A549 (cell line): ENCODE measurements at regions not wholly inside any gene's neighbourhood (a gene's known extent, or its start where the extent isn't known, plus 50 kb on each side); places are given as distances from the start of the nearest gene placed in this dataset.

Source experiments
- ATAC-seq, 2 experiments: fragments of 200-7000 bp in 1 of 2; fragments of >200 bp in 1 of 2; cut with Nextera tagmentation in 1 of 2; cut with Tn5 transposase in 1 of 2; 3 replicates each; pipeline versions ENCODE4 v1.8.0 to v1.9.1; 2018 to 2020; ENCODE audit warnings: mild to moderate bottlenecking in 1 of 2, moderate library complexity in 1 of 2
- CTCF ChIA-PET: fragments of 300-600 bp; sonication (Branson Sonifier 250); formaldehyde crosslinking; extraction: SDS; loops from one replicate; lab custom pipeline; 2021; ENCODE audit warnings: antibody characterized with exemption, inconsistent platforms; lab: Yijun Ruan, JAX
- POLR2A ChIA-PET: fragments of 350-600 bp; formaldehyde crosslinking; extraction: SDS; loops from one replicate; lab custom pipeline; 2021; ENCODE audit warnings: antibody characterized with exemption, inconsistent platforms; lab: Yijun Ruan, JAX
- DNase-seq, 2 experiments: peaks; one replicate each; pipeline versions ENCODE4 v3.0.0 to v3.0.0-alpha.2; 2011 to 2016; ENCODE audit warnings: low read depth in 1 of 2, low spot score in 1 of 2
- FAIRE-seq: peaks from 2 replicates; lab custom pipeline; 2011; peaks lifted over from hg19 to GRCh38; lab: Jason Lieb, UNC
- H3K27ac ChIP-seq, 2 experiments: fragments of >200 bp; sonication (Bioruptor Twin); formaldehyde crosslinking; 3 replicates each; pipeline ENCODE4 v1.5.1; 2016 to 2017
- H3K4me1 ChIP-seq: fragments of >200 bp; sonication (Bioruptor Twin); formaldehyde crosslinking; 3 replicates; pipeline ENCODE4 v1.6.1; 2016
- H3K4me2 ChIP-seq: fragments of >200 bp; sonication (Bioruptor Twin); formaldehyde crosslinking; 3 replicates; pipeline ENCODE4 v1.6.1; 2016
- H3K4me3 ChIP-seq: fragments of >200 bp; sonication (Bioruptor Twin); formaldehyde crosslinking; 3 replicates; pipeline ENCODE4 v1.5.1; 2016
- H3K9me3 ChIP-seq: fragments of >200 bp; sonication (Bioruptor Twin); formaldehyde crosslinking; 3 replicates; pipeline ENCODE4 v1.6.1; 2016
- CBX8 ChIP-seq: fragments of 200-600 bp; sonication (generic); IDR thresholded peaks from 2 replicates; pipeline ENCODE4 v1.6.1; 2016
- EHF ChIP-seq: fragments of 250-450 bp; sonication (Bioruptor Pico); IDR thresholded peaks from 2 replicates; pipeline ENCODE4 v1.5.0; 2020; ENCODE audit warnings: mild to moderate bottlenecking
- EHMT2 ChIP-seq: fragments of 200-600 bp; sonication (generic); IDR thresholded peaks from 2 replicates; pipeline ENCODE4 v1.6.1; 2016; ENCODE audit warnings: antibody characterized with exemption, low read depth, mild to moderate bottlenecking, moderate library complexity
- FOSB ChIP-seq: fragments of 250-450 bp; sonication (Bioruptor Pico); IDR thresholded peaks from 2 replicates; pipeline ENCODE4 v1.5.0; 2020; ENCODE audit warnings: mild to moderate bottlenecking, moderate library complexity
- FOSL2 ChIP-seq, 2 experiments: fragments of 450-650 bp in 1 of 2; fragments of >200 bp in 1 of 2; sonication (Bioruptor Twin) in 1 of 2; formaldehyde crosslinking; IDR thresholded peaks; 2 replicates each; pipeline versions ENCODE4 v1.5.0 to v1.6.1; 2016 to 2020; ENCODE audit warnings: mild to moderate bottlenecking in 1 of 2, moderate library complexity in 1 of 2
- GATA3 ChIP-seq: IDR thresholded peaks from 2 replicates; pipeline ENCODE4 v1.6.1; 2012; ENCODE audit warnings: borderline replicate concordance
- HOXB5 ChIP-seq: fragments of 250-450 bp; sonication (Bioruptor Pico); IDR thresholded peaks from 2 replicates; pipeline ENCODE4 v1.5.0; 2020; ENCODE audit warnings: mild to moderate bottlenecking, moderate library complexity
- MYC ChIP-seq: IDR thresholded peaks from 2 replicates; pipeline ENCODE4 v1.6.1; 2012; ENCODE audit warnings: mild to moderate bottlenecking, inconsistent platforms, low read length, improper control_type of control experiment, borderline replicate concordance
- NFE2L2 ChIP-seq: fragments of 150-350 bp; conservative IDR thresholded peaks from 2 replicates; pipeline ENCODE4 v1.6.1; 2014; ENCODE audit warnings: low read length
- PHF8 ChIP-seq: fragments of 200-600 bp; sonication (generic); IDR thresholded peaks from 2 replicates; pipeline ENCODE4 v1.6.1; 2016; ENCODE audit warnings: low read depth, mild to moderate bottlenecking, antibody characterized with exemption, moderate library complexity, borderline replicate concordance
- RAD21 ChIP-seq, 2 experiments: fragments of >200 bp in 1 of 2; sonication (Bioruptor Twin) in 1 of 2; formaldehyde crosslinking in 1 of 2; IDR thresholded peaks in 1 of 2; conservative IDR thresholded peaks in 1 of 2; 2 replicates in 1 of 2; 3 replicates in 1 of 2; pipeline ENCODE4 v1.6.1; 2012 to 2018; ENCODE audit warnings: inconsistent platforms in 1 of 2
- RARB ChIP-seq: fragments of 250-450 bp; sonication (Bioruptor Pico); IDR thresholded peaks from 2 replicates; pipeline ENCODE4 v1.8.0; 2021; ENCODE audit warnings: mild to moderate bottlenecking, moderate library complexity
- SMC3 ChIP-seq: fragments of >200 bp; sonication (Bioruptor Twin); formaldehyde crosslinking; IDR thresholded peaks from 3 replicates; pipeline ENCODE4 v1.6.1; 2018; ENCODE audit warnings: inconsistent platforms
- ZC3H11A ChIP-seq: fragments of 450-650 bp; IDR thresholded peaks from 2 replicates; pipeline ENCODE4 v1.6.1; 2014; ENCODE audit warnings: antibody characterized with exemption, mild to moderate bottlenecking
- ZNF302 ChIP-seq: fragments of 250-450 bp; sonication (Bioruptor Pico); IDR thresholded peaks from 2 replicates; pipeline ENCODE4 v1.9.0; 2021; ENCODE audit warnings: inconsistent platforms, mild to moderate bottlenecking, moderate library complexity
- ZSCAN20 ChIP-seq: fragments of 250-450 bp; sonication (Bioruptor Pico); IDR thresholded peaks from 2 replicates; pipeline ENCODE4 v1.8.0; 2022; ENCODE audit warnings: mild to moderate bottlenecking, moderate library complexity
- WGBS: methylation state at CpG from one replicate; pipeline ENCODE4 v1.1.6; 2017; ENCODE audit errors: missing lambda C conversion rate; 5-methylcytosine and 5-hydroxymethylcytosine counted together
- TF ChIP-seq, protein P1 (sequence below): fragments of 250-450 bp; sonication (Bioruptor Pico); IDR thresholded peaks from 2 replicates; pipeline ENCODE4 v1.5.0; 2021; ENCODE audit warnings: mild to moderate bottlenecking, moderate library complexity, borderline replicate concordance
- TF ChIP-seq, protein P2 (sequence below): fragments of >200 bp; sonication (Bioruptor Twin); formaldehyde crosslinking; IDR thresholded peaks from 2 replicates; pipeline ENCODE4 v1.6.1; 2016
- TF ChIP-seq, protein P3 (sequence below): IDR thresholded peaks from 2 replicates; pipeline ENCODE4 v1.6.1; 2012; ENCODE audit warnings: low read depth, borderline replicate concordance
- TF ChIP-seq, protein P4 (sequence below): fragments of 250-450 bp; sonication (Bioruptor Pico); IDR thresholded peaks from 2 replicates; pipeline ENCODE4 v1.5.0; 2020; ENCODE audit warnings: low read depth, mild to moderate bottlenecking, moderate library complexity
- TF ChIP-seq, protein P5 (sequence below): fragments of 200-600 bp; sonication (generic); IDR thresholded peaks from 2 replicates; pipeline ENCODE4 v1.6.1; 2016; ENCODE audit warnings: antibody characterized with exemption, mild to moderate bottlenecking, moderate library complexity

DNA sequence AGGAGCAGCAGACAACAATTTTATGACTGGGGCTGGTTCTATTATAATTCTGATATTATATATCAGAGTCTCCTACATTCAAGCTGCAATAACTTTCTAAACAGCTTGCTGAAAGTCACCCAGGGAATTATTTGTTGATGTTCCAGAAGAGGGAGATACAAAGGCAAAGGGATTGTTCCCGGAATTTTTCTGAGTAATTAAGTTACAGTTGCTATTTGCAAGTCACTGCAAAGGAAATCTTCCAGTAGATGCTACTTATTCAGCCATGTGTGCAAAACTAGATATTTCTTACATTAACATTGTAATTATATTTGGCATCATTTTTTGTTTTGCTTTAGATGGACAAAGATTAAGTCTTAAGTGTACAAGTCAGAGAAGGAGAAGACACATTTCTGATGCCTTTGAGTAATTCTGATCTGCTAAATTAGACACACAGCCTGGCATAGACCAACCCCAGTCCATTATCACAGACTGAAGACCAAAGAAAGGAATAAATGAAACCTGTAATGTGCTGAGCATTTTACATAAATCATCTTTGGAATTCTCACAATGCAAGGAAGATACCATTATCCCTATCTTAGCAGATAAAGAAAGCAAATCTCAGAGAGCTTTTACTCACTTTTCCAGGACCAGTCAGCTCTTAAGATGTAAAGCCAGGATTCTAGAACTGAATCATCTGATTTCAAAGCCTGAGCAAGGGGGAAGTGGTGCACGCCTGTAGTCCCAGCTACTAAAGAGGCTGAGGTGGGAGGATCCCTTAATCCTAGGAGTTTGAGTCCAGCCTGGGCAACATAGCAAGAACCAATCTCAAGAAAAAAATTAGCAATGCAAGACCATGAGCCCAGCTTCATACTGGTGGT, 62.6 kb upstream of the AKAP12 start:
- no peak for DNase-seq
- 79% methylated on average over 2 of the region's 2 CpGs for WGBS
- no peak for FAIRE-seq
- no peak overlapping the region for H3K27ac ChIP-seq
- no peak for ATAC-seq
- POLR2A ChIA-PET, result no interaction called here
- no peak for TF ChIP-seq FOSL2 (IDR thresholded peaks at IDR 0.05)
- no peak for TF ChIP-seq FOSL2 (CRISPR knock-in tag; IDR thresholded peaks at IDR 0.05)
- no peak for TF ChIP-seq NFE2L2
- TF ChIP-seq, all 56 proteins: peak for 0
- H3K4me3 ChIP-seq, result no peak overlapping the region
- no peaks in the 10 kb centered on the region for H3K9me3 ChIP-seq
- H3K4me1 ChIP-seq, result no peaks in the 10 kb centered on the region
- H3K4me2 ChIP-seq, result no peak overlapping the region
- CTCF ChIA-PET, result interaction anchor here (1.2 kb wide), 1 partner anchor 148 kb away, joined by 3 read pairs; no protein-coding TSS in a partner anchor

DNA sequence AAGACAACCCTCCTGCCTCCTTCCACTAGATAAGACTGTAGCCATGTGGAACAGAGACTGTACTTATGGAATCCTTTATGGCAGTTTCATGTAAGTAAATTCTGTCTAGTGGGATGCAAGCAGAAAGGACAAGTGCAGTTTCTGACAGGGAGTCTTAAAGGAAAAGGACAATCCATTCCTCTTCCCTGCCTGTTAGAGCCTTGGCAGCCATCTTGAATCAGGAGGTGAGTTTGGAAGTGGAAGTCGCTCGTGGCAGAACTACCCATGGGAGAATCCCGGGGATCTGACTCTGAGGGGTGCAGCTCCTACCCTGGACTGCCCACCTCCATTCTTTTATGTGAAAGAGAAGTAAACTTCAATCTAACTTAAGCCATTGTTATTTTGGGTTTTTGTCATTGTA, 61.4 kb upstream of the AKAP12 start:
- no peak for FAIRE-seq

DNA sequence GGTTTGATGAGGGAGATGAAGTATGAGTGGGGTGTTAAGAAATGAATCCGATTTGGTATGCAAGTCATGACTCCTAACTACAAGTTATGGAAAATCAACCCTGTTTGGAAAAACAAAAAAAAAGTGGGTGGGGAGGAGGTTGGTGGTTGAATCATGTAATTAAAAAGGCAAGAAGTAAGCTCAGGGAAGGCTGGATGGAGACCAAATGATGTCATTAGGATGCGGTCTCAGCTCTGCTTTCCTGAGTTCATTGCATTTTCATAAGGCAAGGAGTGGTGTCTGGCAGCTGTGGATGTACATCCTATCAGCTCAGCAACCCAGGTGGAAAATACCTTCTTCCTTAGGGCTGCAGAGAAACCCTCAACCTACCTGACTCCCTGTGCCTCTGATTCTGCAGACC, 60.4 kb upstream of the AKAP12 start:
- H3K27ac ChIP-seq, result no peak overlapping the region
- DNase-seq, result no peak
- no peak overlapping the region for H3K4me3 ChIP-seq
- H3K9me3 ChIP-seq, result no peaks in the 10 kb centered on the region
- ATAC-seq, result no peak
- no peak overlapping the region for H3K4me2 ChIP-seq
- 85% methylated on average over 2 of the region's 2 CpGs for WGBS
- POLR2A ChIA-PET, result no interaction called here
- H3K4me1 ChIP-seq, result no peaks in the 10 kb centered on the region
- no peak for TF ChIP-seq CBX8
- TF ChIP-seq GATA3, result no peak
- no peak for TF ChIP-seq ZNF302 (CRISPR knock-in tag)
- TF ChIP-seq, protein P1, sequence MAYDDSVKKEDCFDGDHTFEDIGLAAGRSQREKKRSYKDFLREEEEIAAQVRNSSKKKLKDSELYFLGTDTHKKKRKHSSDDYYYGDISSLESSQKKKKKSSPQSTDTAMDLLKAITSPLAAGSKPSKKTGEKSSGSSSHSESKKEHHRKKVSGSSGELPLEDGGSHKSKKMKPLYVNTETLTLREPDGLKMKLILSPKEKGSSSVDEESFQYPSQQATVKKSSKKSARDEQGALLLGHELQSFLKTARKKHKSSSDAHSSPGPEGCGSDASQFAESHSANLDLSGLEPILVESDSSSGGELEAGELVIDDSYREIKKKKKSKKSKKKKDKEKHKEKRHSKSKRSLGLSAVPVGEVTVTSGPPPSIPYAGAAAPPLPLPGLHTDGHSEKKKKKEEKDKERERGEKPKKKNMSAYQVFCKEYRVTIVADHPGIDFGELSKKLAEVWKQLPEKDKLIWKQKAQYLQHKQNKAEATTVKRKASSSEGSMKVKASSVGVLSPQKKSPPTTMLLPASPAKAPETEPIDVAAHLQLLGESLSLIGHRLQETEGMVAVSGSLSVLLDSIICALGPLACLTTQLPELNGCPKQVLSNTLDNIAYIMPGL (CRISPR knock-in tag), result no peak
- TF ChIP-seq, protein P2, sequence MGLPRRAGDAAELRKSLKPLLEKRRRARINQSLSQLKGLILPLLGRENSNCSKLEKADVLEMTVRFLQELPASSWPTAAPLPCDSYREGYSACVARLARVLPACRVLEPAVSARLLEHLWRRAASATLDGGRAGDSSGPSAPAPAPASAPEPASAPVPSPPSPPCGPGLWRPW, result no peak
- no peak for TF ChIP-seq ZSCAN20 (CRISPR knock-in tag)
- TF ChIP-seq NFE2L2, result no peak
- no peak for TF ChIP-seq RAD21 (conservative IDR thresholded peaks at IDR 0.05 in 1 of 2, IDR thresholded peaks at IDR 0.05 in 1 of 2)
- no peak for TF ChIP-seq RARB (CRISPR knock-in tag)
- TF ChIP-seq ZC3H11A, result no peak
- TF ChIP-seq PHF8, result no peak
- TF ChIP-seq, protein P3, sequence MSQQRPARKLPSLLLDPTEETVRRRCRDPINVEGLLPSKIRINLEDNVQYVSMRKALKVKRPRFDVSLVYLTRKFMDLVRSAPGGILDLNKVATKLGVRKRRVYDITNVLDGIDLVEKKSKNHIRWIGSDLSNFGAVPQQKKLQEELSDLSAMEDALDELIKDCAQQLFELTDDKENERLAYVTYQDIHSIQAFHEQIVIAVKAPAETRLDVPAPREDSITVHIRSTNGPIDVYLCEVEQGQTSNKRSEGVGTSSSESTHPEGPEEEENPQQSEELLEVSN, result no peak
- TF ChIP-seq FOSL2 (IDR thresholded peaks at IDR 0.05), result no peak
- TF ChIP-seq FOSL2 (CRISPR knock-in tag; IDR thresholded peaks at IDR 0.05), result no peak
- no peak for TF ChIP-seq EHF
- no peak for TF ChIP-seq MYC
- no peak for TF ChIP-seq HOXB5 (CRISPR knock-in tag)
- no peak for TF ChIP-seq EHMT2
- TF ChIP-seq, protein P4, sequence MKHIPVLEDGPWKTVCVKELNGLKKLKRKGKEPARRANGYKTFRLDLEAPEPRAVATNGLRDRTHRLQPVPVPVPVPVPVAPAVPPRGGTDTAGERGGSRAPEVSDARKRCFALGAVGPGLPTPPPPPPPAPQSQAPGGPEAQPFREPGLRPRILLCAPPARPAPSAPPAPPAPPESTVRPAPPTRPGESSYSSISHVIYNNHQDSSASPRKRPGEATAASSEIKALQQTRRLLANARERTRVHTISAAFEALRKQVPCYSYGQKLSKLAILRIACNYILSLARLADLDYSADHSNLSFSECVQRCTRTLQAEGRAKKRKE, result no peak
- no peak for TF ChIP-seq SMC3
- TF ChIP-seq, all 56 proteins: peak for 0
- FAIRE-seq, result no peak
- CTCF ChIA-PET, result no interaction called here

More for the DNA sequence above, 61.4 kb upstream of the AKAP12 start:
- Histone ChIP-seq H3K4me2 (no peak overlapping the region), H3K9me3 (no peaks in the 10 kb centered on the region), H3K27ac (no peak overlapping the region), H3K4me3 (no peak overlapping the region), H3K4me1 (no peaks in the 10 kb centered on the region)
- no peak for DNase-seq
- ATAC-seq, result no peak
- WGBS, result 80% methylated on average over 3 of the region's 3 CpGs
- ChIA-PET CTCF (no interaction called here), POLR2A (no interaction called here)
- TF ChIP-seq, protein P5, sequence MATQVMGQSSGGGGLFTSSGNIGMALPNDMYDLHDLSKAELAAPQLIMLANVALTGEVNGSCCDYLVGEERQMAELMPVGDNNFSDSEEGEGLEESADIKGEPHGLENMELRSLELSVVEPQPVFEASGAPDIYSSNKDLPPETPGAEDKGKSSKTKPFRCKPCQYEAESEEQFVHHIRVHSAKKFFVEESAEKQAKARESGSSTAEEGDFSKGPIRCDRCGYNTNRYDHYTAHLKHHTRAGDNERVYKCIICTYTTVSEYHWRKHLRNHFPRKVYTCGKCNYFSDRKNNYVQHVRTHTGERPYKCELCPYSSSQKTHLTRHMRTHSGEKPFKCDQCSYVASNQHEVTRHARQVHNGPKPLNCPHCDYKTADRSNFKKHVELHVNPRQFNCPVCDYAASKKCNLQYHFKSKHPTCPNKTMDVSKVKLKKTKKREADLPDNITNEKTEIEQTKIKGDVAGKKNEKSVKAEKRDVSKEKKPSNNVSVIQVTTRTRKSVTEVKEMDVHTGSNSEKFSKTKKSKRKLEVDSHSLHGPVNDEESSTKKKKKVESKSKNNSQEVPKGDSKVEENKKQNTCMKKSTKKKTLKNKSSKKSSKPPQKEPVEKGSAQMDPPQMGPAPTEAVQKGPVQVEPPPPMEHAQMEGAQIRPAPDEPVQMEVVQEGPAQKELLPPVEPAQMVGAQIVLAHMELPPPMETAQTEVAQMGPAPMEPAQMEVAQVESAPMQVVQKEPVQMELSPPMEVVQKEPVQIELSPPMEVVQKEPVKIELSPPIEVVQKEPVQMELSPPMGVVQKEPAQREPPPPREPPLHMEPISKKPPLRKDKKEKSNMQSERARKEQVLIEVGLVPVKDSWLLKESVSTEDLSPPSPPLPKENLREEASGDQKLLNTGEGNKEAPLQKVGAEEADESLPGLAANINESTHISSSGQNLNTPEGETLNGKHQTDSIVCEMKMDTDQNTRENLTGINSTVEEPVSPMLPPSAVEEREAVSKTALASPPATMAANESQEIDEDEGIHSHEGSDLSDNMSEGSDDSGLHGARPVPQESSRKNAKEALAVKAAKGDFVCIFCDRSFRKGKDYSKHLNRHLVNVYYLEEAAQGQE, result no peak
- TF ChIP-seq, protein P2, result no peak
- no peak for TF ChIP-seq FOSB (CRISPR knock-in tag)
- TF ChIP-seq, all 56 proteins: peak for 0
